KMS-11 (cell line): ENCODE measurements at regions not wholly inside any gene's neighbourhood (a gene's known extent, or its start where the extent isn't known, plus 50 kb on each side); places are given as distances from the start of the nearest gene placed in this dataset.

Experiments
- H2AFZ ChIP-seq: fragments of 200-600 bp; sonication (generic); 2 replicates; pipeline ENCODE4 v1.6.1; 2016; ENCODE audit warnings: antibody characterized with exemption, mixed run types, low read depth
- H3K27ac ChIP-seq: fragments of 200-600 bp; sonication (generic); 2 replicates; pipeline ENCODE4 v1.6.1; 2016; ENCODE audit warnings: mild to moderate bottlenecking, mixed run types
- H3K27me3 ChIP-seq: fragments of 200-600 bp; sonication (generic); 2 replicates; pipeline ENCODE4 v1.6.1; 2017; ENCODE audit warnings: mild to moderate bottlenecking, low read depth, mixed run types, moderate library complexity; ENCODE audit not compliant: insufficient read depth
- H3K36me3 ChIP-seq: fragments of 200-600 bp; sonication (generic); 2 replicates; pipeline ENCODE4 v1.6.1; 2017; ENCODE audit warnings: mild to moderate bottlenecking, mixed run types; ENCODE audit not compliant: insufficient read depth
- H3K4me1 ChIP-seq: fragments of 200-600 bp; sonication (generic); 2 replicates; pipeline ENCODE4 v1.6.1; 2016; ENCODE audit warnings: mild to moderate bottlenecking, low read depth, mixed run types; ENCODE audit not compliant: poor library complexity, severe bottlenecking
- H3K4me2 ChIP-seq: fragments of 200-600 bp; sonication (generic); 2 replicates; pipeline ENCODE4 v1.7.0; 2016; ENCODE audit warnings: mild to moderate bottlenecking, mixed run types
- H3K4me3 ChIP-seq: fragments of 200-600 bp; sonication (generic); IDR thresholded peaks from 2 replicates; pipeline ENCODE4 v1.6.1; 2017; ENCODE audit warnings: low read depth, low read length, mixed read lengths; ENCODE audit not compliant: insufficient read depth
- H3K79me2 ChIP-seq: fragments of 200-600 bp; sonication (generic); 2 replicates; pipeline ENCODE4 v1.6.1; 2016; ENCODE audit warnings: low read depth, mixed run types; ENCODE audit not compliant: insufficient read depth
- H3K9ac ChIP-seq: fragments of 200-600 bp; sonication (generic); 2 replicates; pipeline ENCODE4 v1.6.1; 2016; ENCODE audit warnings: mild to moderate bottlenecking, mixed run types
- H4K20me1 ChIP-seq: fragments of 200-600 bp; sonication (generic); 2 replicates; pipeline ENCODE4 v1.6.1; 2016; ENCODE audit warnings: mild to moderate bottlenecking, mixed run types; ENCODE audit not compliant: insufficient read depth
- TF ChIP-seq, protein P1 (sequence below): fragments of 200-600 bp; sonication (generic); conservative IDR thresholded peaks from 2 replicates; pipeline ENCODE4 v1.6.1; 2017; ENCODE audit warnings: low read depth, mild to moderate bottlenecking, antibody characterized with exemption, low read length, moderate library complexity, mixed read lengths

DNA sequence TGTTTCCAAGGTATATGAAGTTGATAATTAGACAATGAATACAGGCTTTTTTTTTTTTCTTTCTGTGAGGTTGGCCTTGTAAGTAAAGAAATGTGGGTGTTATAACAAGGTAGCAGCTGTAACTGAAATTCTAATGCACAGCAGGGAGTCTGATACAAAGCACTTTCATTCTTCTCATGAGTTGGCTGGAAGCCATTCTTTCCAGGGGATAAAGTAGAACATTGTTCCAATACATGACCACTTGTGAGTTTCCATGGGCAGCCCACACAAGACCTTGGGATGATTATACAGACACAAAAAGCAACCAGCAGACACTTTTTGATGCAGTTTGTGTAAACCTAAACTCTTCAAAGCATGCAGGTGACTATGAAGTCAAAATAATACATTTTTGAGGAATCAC, 1785.9 kb upstream of the WWC1 start:
- Histone ChIP-seq H4K20me1 (no peaks in the 10 kb centered on the region), H3K36me3 (no peaks in the 10 kb centered on the region), H3K27ac (no peak overlapping the region), H3K27me3 (no peaks in the 10 kb centered on the region), H3K4me3 (no peak overlapping the region), H2AFZ (no peak overlapping the region), H3K4me1 (no peaks in the 10 kb centered on the region), H3K4me2 (no peak overlapping the region), H3K9ac (no peak overlapping the region), H3K79me2 (no peaks in the 10 kb centered on the region)
- TF ChIP-seq, protein P1, sequence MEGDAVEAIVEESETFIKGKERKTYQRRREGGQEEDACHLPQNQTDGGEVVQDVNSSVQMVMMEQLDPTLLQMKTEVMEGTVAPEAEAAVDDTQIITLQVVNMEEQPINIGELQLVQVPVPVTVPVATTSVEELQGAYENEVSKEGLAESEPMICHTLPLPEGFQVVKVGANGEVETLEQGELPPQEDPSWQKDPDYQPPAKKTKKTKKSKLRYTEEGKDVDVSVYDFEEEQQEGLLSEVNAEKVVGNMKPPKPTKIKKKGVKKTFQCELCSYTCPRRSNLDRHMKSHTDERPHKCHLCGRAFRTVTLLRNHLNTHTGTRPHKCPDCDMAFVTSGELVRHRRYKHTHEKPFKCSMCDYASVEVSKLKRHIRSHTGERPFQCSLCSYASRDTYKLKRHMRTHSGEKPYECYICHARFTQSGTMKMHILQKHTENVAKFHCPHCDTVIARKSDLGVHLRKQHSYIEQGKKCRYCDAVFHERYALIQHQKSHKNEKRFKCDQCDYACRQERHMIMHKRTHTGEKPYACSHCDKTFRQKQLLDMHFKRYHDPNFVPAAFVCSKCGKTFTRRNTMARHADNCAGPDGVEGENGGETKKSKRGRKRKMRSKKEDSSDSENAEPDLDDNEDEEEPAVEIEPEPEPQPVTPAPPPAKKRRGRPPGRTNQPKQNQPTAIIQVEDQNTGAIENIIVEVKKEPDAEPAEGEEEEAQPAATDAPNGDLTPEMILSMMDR = no peak

DNA sequence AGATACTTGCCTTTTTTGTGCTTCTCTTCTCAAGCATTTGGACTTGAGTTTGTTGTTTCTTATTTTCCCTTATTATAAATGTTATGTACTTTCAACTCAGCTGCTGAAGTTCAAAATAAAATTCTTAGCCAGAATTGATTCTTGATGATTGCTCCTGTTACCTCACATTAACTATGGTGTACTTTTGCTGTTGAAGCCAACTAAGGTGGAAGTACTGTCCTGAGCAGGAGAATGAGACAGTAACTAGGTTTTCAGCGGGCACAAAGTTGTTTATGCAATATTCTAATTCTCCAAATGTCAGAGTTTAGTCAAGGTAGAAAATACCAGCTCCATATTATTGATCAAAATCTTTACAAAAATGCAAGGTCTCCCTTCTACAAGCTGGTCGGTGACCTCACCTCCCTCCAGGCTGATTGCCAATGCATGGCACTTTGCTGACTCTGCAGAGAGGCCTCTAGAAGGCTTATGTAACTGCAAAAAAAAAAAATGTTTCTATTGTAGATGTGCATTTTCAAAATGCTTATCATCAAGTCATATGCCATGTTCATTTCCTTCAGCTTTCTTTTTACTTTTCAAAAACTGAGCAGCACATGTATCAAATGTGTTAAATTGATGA, 1783.5 kb upstream of the WWC1 start:
- Histone ChIP-seq H3K4me1 (no peaks in the 10 kb centered on the region), H3K4me3 (no peak overlapping the region), H3K9ac (no peak overlapping the region), H2AFZ (no peak overlapping the region), H3K27me3 (no peaks in the 10 kb centered on the region), H3K27ac (no peak overlapping the region), H3K36me3 (no peaks in the 10 kb centered on the region), H4K20me1 (no peaks in the 10 kb centered on the region), H3K79me2 (no peaks in the 10 kb centered on the region), H3K4me2 (no peak overlapping the region)
- TF ChIP-seq, protein P1 = no peak

DNA sequence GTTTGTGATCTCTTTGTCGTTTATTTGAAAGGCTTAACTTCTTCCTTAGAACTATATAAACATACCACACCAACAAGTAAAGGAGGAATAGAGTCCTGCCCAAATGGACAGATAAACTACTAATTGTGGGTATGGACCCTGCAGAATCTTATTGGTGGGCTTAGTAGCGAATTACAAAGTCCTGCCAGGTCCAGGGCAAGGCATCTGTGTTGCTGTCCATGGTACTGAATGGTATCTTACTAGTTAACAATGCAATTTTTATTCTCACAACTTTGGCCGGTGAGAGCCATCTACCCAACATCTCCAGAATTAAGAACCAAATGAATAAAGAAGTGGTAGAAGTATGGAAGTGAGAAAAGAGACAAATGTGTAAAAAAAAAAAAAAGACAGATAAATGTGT, 1782.4 kb upstream of the WWC1 start:
- H3K4me2 ChIP-seq = no peak overlapping the region
- no peaks in the 10 kb centered on the region for H3K4me1 ChIP-seq
- no peaks in the 10 kb centered on the region for H3K27me3 ChIP-seq
- no peaks in the 10 kb centered on the region for H3K36me3 ChIP-seq
- no peak overlapping the region for H3K9ac ChIP-seq
- no peak overlapping the region for H2AFZ ChIP-seq
- no peaks in the 10 kb centered on the region for H4K20me1 ChIP-seq
- no peak overlapping the region for H3K4me3 ChIP-seq
- TF ChIP-seq, protein P1 = no peak
- no peaks in the 10 kb centered on the region for H3K79me2 ChIP-seq
- no peak overlapping the region for H3K27ac ChIP-seq

DNA sequence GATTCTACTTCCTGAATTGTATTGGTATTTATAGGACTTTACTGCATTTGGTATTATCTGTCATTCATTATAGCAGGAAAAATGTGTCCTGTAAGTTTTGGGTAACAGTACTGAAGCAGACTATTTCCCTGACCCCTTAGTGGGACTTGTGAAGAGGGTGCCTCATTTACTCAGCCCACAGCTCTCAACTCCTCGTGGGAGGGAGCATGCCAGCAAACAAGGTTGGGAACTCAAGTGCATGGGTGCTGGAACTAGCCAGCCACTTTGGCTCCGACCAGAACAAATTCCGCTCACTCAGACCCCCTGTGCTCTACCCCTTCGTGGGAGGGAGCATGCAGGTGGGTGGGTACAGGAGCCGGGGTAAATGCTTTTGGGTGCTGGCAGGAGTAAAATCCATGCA, 1773.5 kb upstream of the WWC1 start:
- TF ChIP-seq, protein P1 = no peak
- no peak overlapping the region for H3K4me3 ChIP-seq
- H3K27ac ChIP-seq = no peak overlapping the region
- H4K20me1 ChIP-seq = no peaks in the 10 kb centered on the region
- no peak overlapping the region for H3K4me2 ChIP-seq
- H3K36me3 ChIP-seq = no peaks in the 10 kb centered on the region
- no peak overlapping the region for H2AFZ ChIP-seq
- no peak overlapping the region for H3K9ac ChIP-seq
- no peaks in the 10 kb centered on the region for H3K79me2 ChIP-seq
- H3K4me1 ChIP-seq = no peaks in the 10 kb centered on the region
- no peaks in the 10 kb centered on the region for H3K27me3 ChIP-seq
